IMR-90 (cell line): ENCODE measurements at regions not wholly inside any gene's neighbourhood (a gene's known extent, or its start where the extent isn't known, plus 50 kb on each side); places are given as distances from the start of the nearest gene placed in this dataset.

ENCODE experiments used
- ATAC-seq: fragments of 200-7000 bp; cut with Tn5 transposase; 2 replicates; pipeline ENCODE4 v1.9.1; 2020; ENCODE audit warnings: low read depth, mild to moderate bottlenecking, moderate library complexity
- BruUV-seq: library from RNA; stranded (reverse); fragments of 400-500 nt; replicated peaks from 2 replicates; lab custom pipeline; 2021; lab: Mats Ljungman, UMichigan
- CTCF ChIA-PET: fragments of 300-600 bp; formaldehyde crosslinking; extraction: SDS; loops from one replicate; lab custom pipeline; 2021; ENCODE audit warnings: antibody characterized with exemption; lab: Yijun Ruan, JAX
- POLR2A ChIA-PET: fragments of 300-600 bp; sonication (Branson Sonifier 250); formaldehyde crosslinking; loops from one replicate; lab custom pipeline; 2022; ENCODE audit warnings: antibody characterized with exemption; ENCODE audit not compliant: unreplicated experiment; lab: Charles Lee
- DNase-seq: peaks from one replicate; pipeline ENCODE4 v3.0.0; 2013
- H2AFZ ChIP-seq: replicated peaks from 2 replicates; pipeline ENCODE3; 2013; ENCODE audit warnings: low read length, mild to moderate bottlenecking; ENCODE audit not compliant: poor library complexity
- H2AK5ac ChIP-seq: 2 replicates; pipeline ENCODE4 v1.6.1; 2013; ENCODE audit warnings: low read depth, low read length, inconsistent platforms
- H2AK9ac ChIP-seq: replicated peaks from 2 replicates; pipeline ENCODE3; 2013; ENCODE audit warnings: mild to moderate bottlenecking, low read depth, low read length, moderate library complexity; ENCODE audit not compliant: poor library complexity
- H2BK120ac ChIP-seq: 2 replicates; pipeline ENCODE4 v1.6.1; 2013; ENCODE audit warnings: low read depth, low read length, inconsistent platforms
- H2BK15ac ChIP-seq: 3 replicates; pipeline ENCODE4 v1.6.1; 2013; ENCODE audit warnings: low read depth, low read length, inconsistent platforms
- H2BK20ac ChIP-seq: 2 replicates; pipeline ENCODE4 v1.6.1; 2013; ENCODE audit warnings: low read depth, mild to moderate bottlenecking, inconsistent platforms, low read length, moderate library complexity
- H2BK5ac ChIP-seq: 2 replicates; pipeline ENCODE4 v1.6.1; 2013; ENCODE audit warnings: mild to moderate bottlenecking, low read depth, low read length, inconsistent platforms; ENCODE audit not compliant: poor library complexity, severe bottlenecking
- H3K14ac ChIP-seq: replicated peaks from 2 replicates; pipeline ENCODE4 v1.6.1; 2013; ENCODE audit warnings: low read depth, low read length, inconsistent platforms
- H3K18ac ChIP-seq: 2 replicates; pipeline ENCODE4 v1.6.1; 2013; ENCODE audit warnings: low read depth, low read length, control low read depth
- H3K23ac ChIP-seq: 2 replicates; pipeline ENCODE4 v1.6.1; 2013; ENCODE audit warnings: low read depth, low read length, inconsistent platforms
- H3K27ac ChIP-seq: 2 replicates; pipeline ENCODE4 v1.5.1; 2013; ENCODE audit warnings: mild to moderate bottlenecking, control low read depth, low read length; ENCODE audit not compliant: insufficient read depth
- H3K27me3 ChIP-seq: 2 replicates; pipeline ENCODE4 v1.6.1; 2013; ENCODE audit warnings: low read length; ENCODE audit not compliant: control insufficient read depth, insufficient read depth
- H3K36me3 ChIP-seq: 2 replicates; pipeline ENCODE4 v1.6.1; 2013; ENCODE audit warnings: low read length, mixed read lengths; ENCODE audit not compliant: control insufficient read depth, insufficient read depth
- H3K4ac ChIP-seq: 2 replicates; pipeline ENCODE4 v1.6.1; 2013; ENCODE audit warnings: low read depth, low read length, inconsistent platforms
- H3K4me1 ChIP-seq: 2 replicates; pipeline ENCODE4 v1.6.1; 2013; ENCODE audit warnings: low read length, mixed read lengths; ENCODE audit not compliant: control insufficient read depth, insufficient read depth
- H3K4me2 ChIP-seq: 2 replicates; pipeline ENCODE4 v1.6.1; 2013; ENCODE audit warnings: low read depth, mild to moderate bottlenecking, control low read depth, low read length, moderate library complexity
- H3K4me3 ChIP-seq: 2 replicates; pipeline ENCODE4 v1.5.1; 2013; ENCODE audit warnings: low read depth, mild to moderate bottlenecking, control low read depth, low read length, moderate library complexity; ENCODE audit not compliant: insufficient read depth
- H3K56ac ChIP-seq: 2 replicates; pipeline ENCODE4 v1.6.1; 2013; ENCODE audit warnings: low read length, inconsistent platforms; ENCODE audit not compliant: insufficient read depth; ENCODE audit errors: extremely low read depth
- H3K79me1 ChIP-seq, 2 experiments: 2 replicates each; pipeline ENCODE4 v1.6.1; 2013; ENCODE audit warnings: low read length in 2 of 2, inconsistent platforms in 1 of 2, low read depth in 1 of 2
- H3K9ac ChIP-seq: 2 replicates; pipeline ENCODE4 v1.6.1; 2013; ENCODE audit warnings: low read depth, low read length, control low read depth
- H3K9me1 ChIP-seq: 2 replicates; pipeline ENCODE4 v1.6.1; 2013; ENCODE audit warnings: low read length, inconsistent platforms; ENCODE audit not compliant: insufficient read depth
- H3K9me3 ChIP-seq: 2 replicates; pipeline ENCODE4 v1.6.1; 2013; ENCODE audit warnings: low read length; ENCODE audit not compliant: control insufficient read depth, insufficient read depth
- H4K20me1 ChIP-seq: 2 replicates; pipeline ENCODE4 v1.6.1; 2013; ENCODE audit warnings: low read length, inconsistent platforms; ENCODE audit not compliant: insufficient read depth
- H4K5ac ChIP-seq: 2 replicates; pipeline ENCODE4 v1.6.1; 2013; ENCODE audit warnings: mild to moderate bottlenecking, low read depth, low read length, control low read depth
- H4K8ac ChIP-seq, 2 experiments: 2 replicates each; pipeline ENCODE4 v1.6.1; 2013; ENCODE audit warnings: low read depth in 2 of 2, low read length in 2 of 2, control low read depth in 1 of 2, inconsistent platforms in 1 of 2
- H4K91ac ChIP-seq: 2 replicates; pipeline ENCODE4 v1.6.1; 2013; ENCODE audit warnings: low read depth, low read length, inconsistent platforms; ENCODE audit not compliant: insufficient read depth
- BHLHE40 ChIP-seq: fragments of 150-350 bp; IDR thresholded peaks from 2 replicates; pipeline ENCODE4 v1.6.1; 2016; ENCODE audit warnings: mild to moderate bottlenecking, low read depth, low read length
- CEBPB ChIP-seq: IDR thresholded peaks from 2 replicates; pipeline ENCODE4 v1.6.1; 2012; ENCODE audit warnings: low read depth, low read length, improper control_type of control experiment
- CHD1 ChIP-seq: IDR thresholded peaks from 2 replicates; pipeline ENCODE4 v1.6.1; 2012; ENCODE audit warnings: low read depth, low read length, improper control_type of control experiment
- CTCF ChIP-seq: conservative IDR thresholded peaks from 2 replicates; pipeline ENCODE4 v1.5.1; 2012; ENCODE audit warnings: mild to moderate bottlenecking, low read depth, low read length, improper control_type of control experiment
- ELK1 ChIP-seq: fragments of 150-350 bp; IDR thresholded peaks from 2 replicates; pipeline ENCODE4 v1.6.1; 2016; ENCODE audit warnings: low read depth, mild to moderate bottlenecking, low read length, moderate library complexity, borderline replicate concordance
- FOS ChIP-seq: fragments of 150-350 bp; IDR thresholded peaks from 2 replicates; pipeline ENCODE4 v1.6.1; 2016; ENCODE audit warnings: low read depth, low read length
- MAFK ChIP-seq: IDR thresholded peaks from 2 replicates; pipeline ENCODE4 v1.6.1; 2012; ENCODE audit warnings: low read depth, low read length, improper control_type of control experiment
- MXI1 ChIP-seq: IDR thresholded peaks from 2 replicates; pipeline ENCODE4 v1.6.1; 2012; ENCODE audit warnings: low read depth, mild to moderate bottlenecking, low read length, moderate library complexity, borderline replicate concordance
- POLR2A ChIP-seq: IDR thresholded peaks from 2 replicates; pipeline ENCODE4 v1.6.1; 2012; ENCODE audit warnings: mild to moderate bottlenecking, low read depth, low read length
- RAD21 ChIP-seq: IDR thresholded peaks from 2 replicates; pipeline ENCODE4 v1.6.1; 2012; ENCODE audit warnings: low read length, improper control_type of control experiment
- RCOR1 ChIP-seq: IDR thresholded peaks from 2 replicates; pipeline ENCODE4 v1.6.1; 2012; ENCODE audit warnings: mild to moderate bottlenecking, low read length, improper control_type of control experiment; ENCODE audit not compliant: insufficient replicate concordance
- RFX5 ChIP-seq: IDR thresholded peaks from 2 replicates; pipeline ENCODE4 v1.8.0; 2012; ENCODE audit warnings: low read depth, mild to moderate bottlenecking, low read length, moderate library complexity
- SMC3 ChIP-seq: fragments of 150-350 bp; IDR thresholded peaks from 2 replicates; pipeline ENCODE4 v1.6.1; 2016; ENCODE audit warnings: low read depth, mild to moderate bottlenecking, antibody characterized with exemption, low read length, moderate library complexity
- USF2 ChIP-seq: fragments of 150-350 bp; IDR thresholded peaks from 2 replicates; pipeline ENCODE4 v1.6.1; 2017; ENCODE audit warnings: mild to moderate bottlenecking, antibody characterized with exemption, low read length, low read depth
- WGBS, 2 experiments: methylation state at CpG; one replicate each; pipeline versions ENCODE4 v1.1.5 to v1.1.7; 2013; ENCODE audit warnings: missing lambda C conversion rate in 2 of 2; ENCODE audit not compliant: insufficient read length in 1 of 2; ENCODE audit errors: extremely low coverage in 2 of 2; 5-methylcytosine and 5-hydroxymethylcytosine counted together
- dilution Hi-C: fragments of 300-500 bp; cut with HindIII; formaldehyde crosslinking; loops from one replicate; pipeline ENCODE4 v1.14.3; 2018; ENCODE audit warnings: low sequenced_read_pairs; ENCODE audit not compliant: unreplicated experiment
- in situ Hi-C: fragments of 300-500 bp; cut with MboI; formaldehyde crosslinking; loops from 3 replicates; pipeline ENCODE4 v1.14.3; 2019; ENCODE audit warnings: low sequenced_read_pairs, inconsistent platforms, mixed read lengths
- intact Hi-C: fragments of 100-400 bp; cut with micrococcal nuclease; formaldehyde crosslinking; loops from 2 replicates; pipeline ENCODE4 v1.10.0; 2022

GRCh38 chr18:66873899-66874298 is 270.0 kb upstream of the CDH19 start:
- no peaks in the 10 kb centered on the region for H3K36me3 ChIP-seq
- H3K27me3 ChIP-seq = no peaks in the 10 kb centered on the region
- no peaks in the 10 kb centered on the region for H3K9me1 ChIP-seq
- POLR2A ChIA-PET = no interaction called here
- peaks cover 6% of the 10 kb centered on the region for H3K9me3 ChIP-seq
- H3K27ac ChIP-seq = no peak overlapping the region
- TF ChIP-seq POLR2A (no peak), MXI1 (no peak), FOS (no peak), USF2 (no peak), CTCF (no peak), RFX5 (no peak), SMC3 (no peak), CEBPB (no peak), ELK1 (no peak), RAD21 (no peak), BHLHE40 (no peak), RCOR1 (no peak), MAFK (no peak), CHD1 (no peak)
- no peak overlapping the region for H2BK120ac ChIP-seq
- H4K20me1 ChIP-seq = no peaks in the 10 kb centered on the region
- no peak overlapping the region for H4K5ac ChIP-seq
- no peak overlapping the region for H2BK5ac ChIP-seq
- no peak overlapping the region for H4K91ac ChIP-seq
- no peak overlapping the region for H3K23ac ChIP-seq
- no peak overlapping the region for H3K56ac ChIP-seq
- DNase-seq (no peak), ATAC-seq (no peak)
- no CpG with 5 or more reads among the region's 4 CpGs for WGBS, 2 experiments
- no TSS peak for BruUV-seq
- no peak overlapping the region for H2AK9ac ChIP-seq
- H2AFZ ChIP-seq = no peak overlapping the region
- in situ Hi-C loops (no loop called here), intact Hi-C loops (no loop called here), dilution Hi-C loops (no loop called here)
- H2BK15ac ChIP-seq = no peak overlapping the region
- no peak overlapping the region for H2AK5ac ChIP-seq
- H3K4ac ChIP-seq = no peak overlapping the region
- no peak overlapping the region for H3K14ac ChIP-seq
- H3K9ac ChIP-seq = no peak overlapping the region
- H3K4me1 ChIP-seq = no peaks in the 10 kb centered on the region
- no peaks in the 10 kb centered on the region for H3K79me1 ChIP-seq
- H3K4me3 ChIP-seq = no peak overlapping the region
- no peak overlapping the region for H2BK20ac ChIP-seq
- CTCF ChIA-PET = no interaction called here
- H3K4me2 ChIP-seq = no peak overlapping the region
- H3K18ac ChIP-seq = no peak overlapping the region
- no peak overlapping the region for H4K8ac ChIP-seq
